ENCODE measurements at regions not wholly inside any gene's neighbourhood (a gene's known extent, or its start where the extent isn't known, plus 50 kb on each side); places are given as distances from the start of the nearest gene placed in this dataset.
A peak's percentile ranks its signal among the peaks of the same experiment; 100 is the strongest.

GRCh38 chr19:30084390-30084819 is 142.4 kb downstream of the URI1 start:
- Histone ChIP-seq H3K9me3 (ENCODE audit: control insufficient read depth, low read length) (no peaks in the 10 kb centered on the region), H3K4me3 (ENCODE audit: low read length) (no peak overlapping the region), H3K27me3 (ENCODE audit: control insufficient read depth, insufficient read depth) (no peaks in the 10 kb centered on the region), H3K27ac (ENCODE audit: low read length) (no peak overlapping the region), H3K4me1 (ENCODE audit: control insufficient read depth, insufficient read depth, low read length) (peaks cover 2% of the 10 kb centered on the region)
- intact Hi-C loops (cut with DNase I), result no loop called here
- WGBS, result 43% methylated on average over 12 of the region's 12 CpGs
- DNase-seq, result peak in 1 of 3 donors; percentile 37
- ATAC-seq, result peak; percentile 36 to 82

DNA sequence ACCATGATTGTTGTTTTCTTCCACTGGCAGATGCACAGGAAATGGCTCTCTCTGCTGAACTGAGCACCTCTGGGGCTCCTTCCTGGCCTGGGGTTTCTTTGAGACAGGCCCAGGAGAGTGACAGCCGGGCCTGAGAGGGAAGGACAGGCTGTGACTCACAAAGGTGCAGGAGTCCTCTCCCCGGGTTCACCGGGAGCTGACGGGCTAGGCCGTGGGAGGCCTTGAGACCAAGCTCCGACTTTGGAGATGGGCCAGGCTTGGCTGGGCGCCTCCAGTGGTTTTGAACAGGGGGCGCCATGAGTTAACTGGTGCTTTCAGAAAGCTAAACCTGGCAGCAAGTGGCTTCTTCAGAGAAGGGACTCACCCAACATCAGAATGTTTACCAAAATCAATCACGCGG is 143.4 kb downstream of the URI1 start:
- intact Hi-C loops (cut with DNase I), result no loop called here
- DNase-seq (no peak), ATAC-seq (no peak)
- no peaks in the 10 kb centered on the region for H3K9me3 ChIP-seq (ENCODE audit: control insufficient read depth, low read length)
- no peak overlapping the region for H3K4me3 ChIP-seq (ENCODE audit: low read length)
- H3K27ac ChIP-seq (ENCODE audit: low read length), result no peak overlapping the region
- WGBS, result 36% methylated on average over 10 of the region's 10 CpGs
- peaks cover 2% of the 10 kb centered on the region for H3K4me1 ChIP-seq (ENCODE audit: control insufficient read depth, insufficient read depth, low read length)
- no peaks in the 10 kb centered on the region for H3K27me3 ChIP-seq (ENCODE audit: control insufficient read depth, insufficient read depth)

DNA sequence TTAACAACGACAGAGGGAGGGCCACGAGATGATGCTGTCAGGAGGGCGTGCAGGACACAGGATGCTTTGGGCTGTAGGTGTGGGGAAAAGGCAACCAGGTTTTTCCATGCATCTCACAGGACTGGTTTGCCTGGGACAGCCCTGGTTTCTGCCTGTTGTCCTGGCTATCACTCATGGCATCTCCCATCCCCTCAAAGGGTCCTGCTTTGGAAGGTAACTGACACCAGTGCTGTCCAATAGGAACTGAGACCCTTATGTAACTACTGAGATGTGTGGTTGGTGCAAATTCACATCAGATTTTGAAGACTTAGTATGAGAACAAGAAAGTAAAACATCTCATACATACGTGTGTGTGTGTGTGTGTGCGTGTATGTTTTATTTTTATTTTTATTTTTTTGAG is 144.2 kb downstream of the URI1 start:
- WGBS, result 80% methylated on average over 5 of the region's 5 CpGs
- intact Hi-C loops (cut with DNase I), result no loop called here
- DNase-seq, result no peak
- no peaks in the 10 kb centered on the region for H3K9me3 ChIP-seq (ENCODE audit: control insufficient read depth, low read length)
- ATAC-seq, result no peak
- no peaks in the 10 kb centered on the region for H3K27me3 ChIP-seq (ENCODE audit: control insufficient read depth, insufficient read depth)
- H3K27ac ChIP-seq (ENCODE audit: low read length), result no peak overlapping the region
- H3K4me3 ChIP-seq (ENCODE audit: low read length), result no peak overlapping the region
- peaks cover 2% of the 10 kb centered on the region for H3K4me1 ChIP-seq (ENCODE audit: control insufficient read depth, insufficient read depth, low read length)

GRCh38 chr19:30086916-30087315 is 144.9 kb downstream of the URI1 start:
- no peak for ATAC-seq
- Histone ChIP-seq H3K27me3 (ENCODE audit: control insufficient read depth, insufficient read depth) (no peaks in the 10 kb centered on the region), H3K9me3 (ENCODE audit: control insufficient read depth, low read length) (no peaks in the 10 kb centered on the region), H3K4me1 (ENCODE audit: control insufficient read depth, insufficient read depth, low read length) (peaks cover 2% of the 10 kb centered on the region), H3K27ac (ENCODE audit: low read length) (no peak overlapping the region), H3K4me3 (ENCODE audit: low read length) (no peak overlapping the region)
- intact Hi-C loops (cut with DNase I), result no loop called here
- 95% methylated on average over 10 of the region's 10 CpGs for WGBS
- peak in 1 of 3 donors; percentile 20 for DNase-seq

- ATAC-seq (no peak), DNase-seq (peak in 1 of 3 donors; percentile 8)
Measured at GRCh38 chr19:30087381-30088138, 145.5 kb downstream of the URI1 start.

GRCh38 chr19:30088567-30088966 is 146.5 kb downstream of the URI1 start:
- Histone ChIP-seq H3K27me3 (ENCODE audit: control insufficient read depth, insufficient read depth) (no peaks in the 10 kb centered on the region), H3K4me1 (ENCODE audit: control insufficient read depth, insufficient read depth, low read length) (peaks cover 2% of the 10 kb centered on the region), H3K9me3 (ENCODE audit: control insufficient read depth, low read length) (no peaks in the 10 kb centered on the region), H3K4me3 (ENCODE audit: low read length) (no peak overlapping the region), H3K27ac (ENCODE audit: low read length) (no peak overlapping the region)
- ATAC-seq (no peak), DNase-seq (peak in 1 of 3 donors; percentile 12)
- intact Hi-C loops (cut with DNase I), result no loop called here
- 89% methylated on average over 7 of the region's 7 CpGs for WGBS

More at GRCh38 chr19:30087381-30088138, 145.5 kb downstream of the URI1 start:
- H3K4me1 ChIP-seq (ENCODE audit: control insufficient read depth, insufficient read depth, low read length), result peaks cover 2% of the 10 kb centered on the region
- H3K9me3 ChIP-seq (ENCODE audit: control insufficient read depth, low read length), result no peaks in the 10 kb centered on the region
- intact Hi-C loops (cut with DNase I), result no loop called here
- no peaks in the 10 kb centered on the region for H3K27me3 ChIP-seq (ENCODE audit: control insufficient read depth, insufficient read depth)
- no peak overlapping the region for H3K27ac ChIP-seq (ENCODE audit: low read length)
- H3K4me3 ChIP-seq (ENCODE audit: low read length), result no peak overlapping the region
- WGBS, result 85% methylated on average over 11 of the region's 11 CpGs

- Histone ChIP-seq H3K27me3 (ENCODE audit: control insufficient read depth, insufficient read depth) (no peaks in the 10 kb centered on the region), H3K27ac (ENCODE audit: low read length) (no peak overlapping the region), H3K9me3 (ENCODE audit: control insufficient read depth, low read length) (no peaks in the 10 kb centered on the region), H3K4me1 (ENCODE audit: control insufficient read depth, insufficient read depth, low read length) (peaks cover 2% of the 10 kb centered on the region), H3K4me3 (ENCODE audit: low read length) (no peak overlapping the region)
- no peak for ATAC-seq
- 87% methylated on average over 20 of the region's 20 CpGs for WGBS
- intact Hi-C loops (cut with DNase I), result no loop called here
- peak in 1 of 3 donors; percentile 26 for DNase-seq
Measured at GRCh38 chr19:30089086-30089665, 147.1 kb downstream of the URI1 start.

GRCh38 chr19:30090476-30090875 is 148.4 kb downstream of the URI1 start:
- intact Hi-C loops (cut with DNase I), result no loop called here
- no peak for DNase-seq

GRCh38 chr19:30090963-30091362 is 148.9 kb downstream of the URI1 start:
- no peak overlapping the region for H3K27ac ChIP-seq (ENCODE audit: low read length)
- H3K4me1 ChIP-seq (ENCODE audit: control insufficient read depth, insufficient read depth, low read length), result no peaks in the 10 kb centered on the region
- intact Hi-C loops (cut with DNase I), result no loop called here
- no peak overlapping the region for H3K4me3 ChIP-seq (ENCODE audit: low read length)
- no peaks in the 10 kb centered on the region for H3K9me3 ChIP-seq (ENCODE audit: control insufficient read depth, low read length)
- WGBS, result 82% methylated on average over 7 of the region's 7 CpGs
- ATAC-seq (no peak), DNase-seq (no peak)
- no peaks in the 10 kb centered on the region for H3K27me3 ChIP-seq (ENCODE audit: control insufficient read depth, insufficient read depth)

More at GRCh38 chr19:30090476-30090875, 148.4 kb downstream of the URI1 start:
- Histone ChIP-seq H3K27me3 (ENCODE audit: control insufficient read depth, insufficient read depth) (no peaks in the 10 kb centered on the region), H3K27ac (ENCODE audit: low read length) (no peak overlapping the region), H3K4me3 (ENCODE audit: low read length) (no peak overlapping the region), H3K4me1 (ENCODE audit: control insufficient read depth, insufficient read depth, low read length) (no peaks in the 10 kb centered on the region), H3K9me3 (ENCODE audit: control insufficient read depth, low read length) (no peaks in the 10 kb centered on the region)
- ATAC-seq, result no peak
- WGBS, result 65% methylated on average over 6 of the region's 6 CpGs

DNA sequence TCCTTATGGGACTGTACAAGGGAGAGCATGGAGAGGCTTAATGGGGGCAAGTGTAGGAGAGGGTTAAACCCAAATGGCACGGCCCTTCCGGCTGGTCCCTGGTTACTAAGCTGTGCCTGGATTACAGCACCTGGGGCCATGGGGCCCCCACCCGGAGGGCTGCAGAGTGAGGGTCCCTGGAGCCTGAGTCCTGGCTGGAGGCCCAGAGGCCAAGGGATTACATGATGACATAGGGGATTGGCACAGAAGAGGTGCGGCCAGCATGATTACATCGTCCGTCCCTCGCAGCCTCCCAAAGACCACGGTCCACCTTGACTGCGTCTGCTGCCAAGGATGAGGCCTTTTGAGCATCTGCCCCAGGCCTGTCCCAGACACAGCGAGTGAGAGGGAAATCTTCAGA is 149.4 kb downstream of the URI1 start:
- no peak overlapping the region for H3K4me3 ChIP-seq (ENCODE audit: low read length)
- H3K4me1 ChIP-seq (ENCODE audit: control insufficient read depth, insufficient read depth, low read length), result no peaks in the 10 kb centered on the region
- WGBS, result 86% methylated on average over 10 of the region's 10 CpGs
- no peaks in the 10 kb centered on the region for H3K27me3 ChIP-seq (ENCODE audit: control insufficient read depth, insufficient read depth)
- intact Hi-C loops (cut with DNase I), result no loop called here
- H3K9me3 ChIP-seq (ENCODE audit: control insufficient read depth, low read length), result no peaks in the 10 kb centered on the region
- ATAC-seq (no peak), DNase-seq (no peak)
- H3K27ac ChIP-seq (ENCODE audit: low read length), result no peak overlapping the region

GRCh38 chr19:30091856-30092255 is 149.8 kb downstream of the URI1 start:
- H3K27me3 ChIP-seq (ENCODE audit: control insufficient read depth, insufficient read depth), result no peaks in the 10 kb centered on the region
- no peak overlapping the region for H3K27ac ChIP-seq (ENCODE audit: low read length)
- intact Hi-C loops (cut with DNase I), result no loop called here
- no peak for ATAC-seq
- no peaks in the 10 kb centered on the region for H3K9me3 ChIP-seq (ENCODE audit: control insufficient read depth, low read length)
- H3K4me3 ChIP-seq (ENCODE audit: low read length), result no peak overlapping the region
- no peaks in the 10 kb centered on the region for H3K4me1 ChIP-seq (ENCODE audit: control insufficient read depth, insufficient read depth, low read length)
- WGBS, result 77% methylated on average over 3 of the region's 3 CpGs
- DNase-seq, result no peak
